Mesothelial cell of epicardium (in vitro differentiated cells): ENCODE measurements at regions not wholly inside any gene's neighbourhood (a gene's known extent, or its start where the extent isn't known, plus 50 kb on each side); places are given as distances from the start of the nearest gene placed in this dataset.

Source experiments
- DNase-seq, 2 experiments: peaks; one replicate each; pipeline ENCODE4 v3.0.0; 2021; ENCODE audit warnings: low spot score in 2 of 2; ENCODE audit not compliant: unreplicated experiment in 2 of 2
- H3K27ac Mint-ChIP-seq: 2 replicates; pipeline ENCODE4 v1.8.0; 2021; ENCODE audit warnings: mixed read lengths
- H3K27me3 Mint-ChIP-seq: 2 replicates; pipeline ENCODE4 v1.8.0; 2021; ENCODE audit warnings: low read depth, mixed read lengths
- H3K36me3 Mint-ChIP-seq: 2 replicates; pipeline ENCODE4 v1.8.0; 2021; ENCODE audit warnings: mixed read lengths
- H3K4me1 Mint-ChIP-seq: 2 replicates; pipeline ENCODE4 v1.8.0; 2021; ENCODE audit warnings: mixed read lengths
- H3K4me3 Mint-ChIP-seq: 2 replicates; pipeline ENCODE4 v1.8.0; 2021; ENCODE audit warnings: mild to moderate bottlenecking, moderate library complexity, mixed read lengths
- H3K9me3 Mint-ChIP-seq: 2 replicates; pipeline ENCODE4 v1.8.0; 2021; ENCODE audit warnings: mixed read lengths
- TF ChIP-seq, protein P1 (sequence below): fragments of 200-600 bp; sonication (generic); IDR thresholded peaks from one replicate; pipeline ENCODE4 v1.5.0; 2021; ENCODE audit warnings: antibody characterized with exemption; ENCODE audit not compliant: unreplicated experiment

- DNase-seq, result no peak
- Mint-ChIP-seq H3K4me3 (peak overlapping the region; percentile 81), H3K27ac (no peak overlapping the region), H3K9me3 (no peaks in the 10 kb centered on the region), H3K27me3 (peaks cover 92% of the 10 kb centered on the region), H3K36me3 (no peaks in the 10 kb centered on the region), H3K4me1 (peaks cover 10% of the 10 kb centered on the region)
- TF ChIP-seq, protein P1, sequence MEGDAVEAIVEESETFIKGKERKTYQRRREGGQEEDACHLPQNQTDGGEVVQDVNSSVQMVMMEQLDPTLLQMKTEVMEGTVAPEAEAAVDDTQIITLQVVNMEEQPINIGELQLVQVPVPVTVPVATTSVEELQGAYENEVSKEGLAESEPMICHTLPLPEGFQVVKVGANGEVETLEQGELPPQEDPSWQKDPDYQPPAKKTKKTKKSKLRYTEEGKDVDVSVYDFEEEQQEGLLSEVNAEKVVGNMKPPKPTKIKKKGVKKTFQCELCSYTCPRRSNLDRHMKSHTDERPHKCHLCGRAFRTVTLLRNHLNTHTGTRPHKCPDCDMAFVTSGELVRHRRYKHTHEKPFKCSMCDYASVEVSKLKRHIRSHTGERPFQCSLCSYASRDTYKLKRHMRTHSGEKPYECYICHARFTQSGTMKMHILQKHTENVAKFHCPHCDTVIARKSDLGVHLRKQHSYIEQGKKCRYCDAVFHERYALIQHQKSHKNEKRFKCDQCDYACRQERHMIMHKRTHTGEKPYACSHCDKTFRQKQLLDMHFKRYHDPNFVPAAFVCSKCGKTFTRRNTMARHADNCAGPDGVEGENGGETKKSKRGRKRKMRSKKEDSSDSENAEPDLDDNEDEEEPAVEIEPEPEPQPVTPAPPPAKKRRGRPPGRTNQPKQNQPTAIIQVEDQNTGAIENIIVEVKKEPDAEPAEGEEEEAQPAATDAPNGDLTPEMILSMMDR, result no peak
Measured at GRCh38 chr10:101293007-101293723, 60.8 kb upstream of the BTRC start.

- Mint-ChIP-seq H3K36me3 (no peaks in the 10 kb centered on the region), H3K27me3 (peaks cover 93% of the 10 kb centered on the region), H3K9me3 (no peaks in the 10 kb centered on the region), H3K4me3 (no peak overlapping the region), H3K4me1 (peaks cover 10% of the 10 kb centered on the region), H3K27ac (no peak overlapping the region)
- DNase-seq, result no peak
- TF ChIP-seq, protein P1, result no peak
Measured at GRCh38 chr10:101294109-101294508, 59.9 kb upstream of the BTRC start.

DNA sequence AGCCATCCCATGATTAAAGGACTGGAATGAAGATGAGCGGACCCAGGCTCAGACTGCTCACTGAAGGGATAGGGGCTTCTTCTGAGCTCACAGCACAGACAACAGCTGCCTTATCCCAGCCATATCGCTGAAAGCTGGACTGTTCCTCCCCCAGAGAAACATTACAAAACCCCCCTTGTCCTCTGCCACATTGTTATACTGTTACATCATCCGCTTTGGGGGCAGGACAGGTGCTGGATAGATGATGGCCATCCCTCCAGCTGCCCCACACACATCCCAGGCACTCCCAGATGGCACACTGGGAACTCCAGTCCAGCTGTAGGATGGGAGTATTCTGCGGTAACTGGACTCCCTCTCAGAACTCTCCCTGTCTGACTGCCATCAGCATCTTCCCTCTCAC is 58.7 kb upstream of the BTRC start:
- Mint-ChIP-seq H3K27ac (no peak overlapping the region), H3K36me3 (no peaks in the 10 kb centered on the region), H3K27me3 (peaks cover 90% of the 10 kb centered on the region), H3K4me1 (peaks cover 10% of the 10 kb centered on the region), H3K9me3 (no peaks in the 10 kb centered on the region), H3K4me3 (no peak overlapping the region)
- TF ChIP-seq, protein P1, result no peak
- no peak for DNase-seq

- no peak overlapping the region for H3K27ac Mint-ChIP-seq
- TF ChIP-seq, protein P1, result peak; percentile 94
- peaks cover 4% of the 10 kb centered on the region for H3K4me1 Mint-ChIP-seq
- H3K9me3 Mint-ChIP-seq, result no peaks in the 10 kb centered on the region
- peak; percentile 53 to 85 for DNase-seq
- peaks cover 91% of the 10 kb centered on the region for H3K27me3 Mint-ChIP-seq
- H3K4me3 Mint-ChIP-seq, result no peak overlapping the region
- H3K36me3 Mint-ChIP-seq, result no peaks in the 10 kb centered on the region
Measured at GRCh38 chr10:101297901-101298486, 56.0 kb upstream of the BTRC start.

DNA sequence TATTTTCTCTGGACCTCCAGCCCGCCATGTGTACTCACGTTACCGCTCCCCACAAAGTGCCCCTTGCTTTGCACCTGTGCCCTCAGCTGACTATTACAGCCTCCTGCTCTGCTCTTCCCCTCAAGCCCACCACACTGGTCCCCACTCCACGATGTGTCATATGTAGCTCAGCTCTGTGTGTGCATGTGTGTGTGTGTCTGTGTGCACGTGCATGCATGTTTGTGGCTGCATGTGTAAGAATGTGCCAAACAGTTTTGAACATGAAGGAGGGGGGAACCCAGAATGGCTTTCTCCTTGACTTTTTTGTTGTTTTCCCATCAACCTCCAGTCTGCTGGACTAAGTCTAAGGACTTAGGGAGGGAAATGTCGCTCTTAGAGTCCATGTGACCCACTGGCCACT is 54.8 kb upstream of the BTRC start:
- TF ChIP-seq, protein P1, result no peak
- H3K4me3 Mint-ChIP-seq, result no peak overlapping the region
- H3K27ac Mint-ChIP-seq, result no peak overlapping the region
- no peaks in the 10 kb centered on the region for H3K4me1 Mint-ChIP-seq
- H3K27me3 Mint-ChIP-seq, result peaks cover 89% of the 10 kb centered on the region
- no peaks in the 10 kb centered on the region for H3K9me3 Mint-ChIP-seq
- H3K36me3 Mint-ChIP-seq, result no peaks in the 10 kb centered on the region
- no peak for DNase-seq
